Esophagus (tissue), 2 donors: ENCODE measurements at regions not wholly inside any gene's neighbourhood (a gene's known extent, or its start where the extent isn't known, plus 50 kb on each side); places are given as distances from the start of the nearest gene placed in this dataset.

ENCODE experiments used
- H3K27ac ChIP-seq, 2 donors: one replicate each; pipeline ENCODE4 v1.5.1; 2013; ENCODE audit warnings: low read depth in 2 of 2, mild to moderate bottlenecking in 2 of 2, inconsistent platforms in 1 of 2, low read length in 1 of 2, moderate library complexity in 1 of 2
- H3K27me3 ChIP-seq, 2 donors: one replicate each; pipeline ENCODE4 v1.6.1; 2013; ENCODE audit warnings: low read length in 2 of 2, control low read depth in 1 of 2, mild to moderate bottlenecking in 1 of 2; ENCODE audit not compliant: insufficient read depth in 2 of 2, control insufficient read depth in 1 of 2
- H3K36me3 ChIP-seq, 2 donors: one replicate each; pipeline ENCODE4 v1.6.1; 2013; ENCODE audit warnings: low read length in 1 of 2; ENCODE audit not compliant: control insufficient read depth in 2 of 2, insufficient read depth in 2 of 2
- H3K4me1 ChIP-seq, 2 donors: one replicate each; pipeline ENCODE4 v1.6.1; 2013; ENCODE audit warnings: low read length in 1 of 2; ENCODE audit not compliant: control insufficient read depth in 2 of 2, insufficient read depth in 2 of 2
- H3K4me3 ChIP-seq, 2 donors: one replicate each; pipeline ENCODE4 v1.5.1; 2013; ENCODE audit warnings: low read length in 2 of 2, mild to moderate bottlenecking in 2 of 2, low read depth in 1 of 2, moderate library complexity in 1 of 2
- H3K9me3 ChIP-seq, 2 donors: one replicate each; pipeline ENCODE4 v1.6.1; 2013; ENCODE audit warnings: mild to moderate bottlenecking in 2 of 2, low read depth in 1 of 2, low read length in 1 of 2, moderate library complexity in 1 of 2; ENCODE audit not compliant: control insufficient read depth in 2 of 2, insufficient read depth in 1 of 2
- WGBS, 2 donors: extraction: QIAGEN DNeasy Blood & Tissue Kit; methylation state at CpG; one replicate each; pipeline ENCODE4 v1.1.7; 2013; 5-methylcytosine and 5-hydroxymethylcytosine counted together
- donor health status: healthy with polysubstance abuse.
- donor health status: Bipolar disorder and iron deficiency.

DNA sequence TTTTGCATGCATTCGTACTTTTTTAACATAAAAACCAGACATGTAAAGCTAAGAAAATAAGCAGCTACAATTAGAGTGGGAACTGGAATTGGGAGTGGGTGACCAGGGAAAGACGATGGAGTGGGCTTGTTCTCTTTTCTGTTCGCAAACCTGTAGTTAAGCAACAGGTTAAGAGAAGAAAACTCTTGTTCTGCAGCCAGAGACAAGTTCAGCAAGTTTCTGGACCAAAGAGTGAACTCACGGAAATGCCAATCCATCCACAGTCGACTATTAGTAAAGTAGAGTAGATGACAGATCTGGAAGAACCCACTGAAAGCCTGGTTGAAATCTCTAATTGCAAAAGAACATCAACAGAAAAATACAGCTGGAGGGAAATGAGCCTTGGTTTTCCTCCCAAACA, 197.8 kb downstream of the TFAP2A start:
- WGBS, 2 donors = 53 to 54% methylated on average over 5 of the region's 5 CpGs
- Histone ChIP-seq H3K9me3 (no peaks in the 10 kb centered on the region), H3K4me3 (no peak overlapping the region), H3K4me1 (peaks cover 0 to 2% of the 10 kb centered on the region in 2 donors), H3K36me3 (no peaks in the 10 kb centered on the region), H3K27ac (no peak overlapping the region), H3K27me3 (no peaks in the 10 kb centered on the region)

DNA sequence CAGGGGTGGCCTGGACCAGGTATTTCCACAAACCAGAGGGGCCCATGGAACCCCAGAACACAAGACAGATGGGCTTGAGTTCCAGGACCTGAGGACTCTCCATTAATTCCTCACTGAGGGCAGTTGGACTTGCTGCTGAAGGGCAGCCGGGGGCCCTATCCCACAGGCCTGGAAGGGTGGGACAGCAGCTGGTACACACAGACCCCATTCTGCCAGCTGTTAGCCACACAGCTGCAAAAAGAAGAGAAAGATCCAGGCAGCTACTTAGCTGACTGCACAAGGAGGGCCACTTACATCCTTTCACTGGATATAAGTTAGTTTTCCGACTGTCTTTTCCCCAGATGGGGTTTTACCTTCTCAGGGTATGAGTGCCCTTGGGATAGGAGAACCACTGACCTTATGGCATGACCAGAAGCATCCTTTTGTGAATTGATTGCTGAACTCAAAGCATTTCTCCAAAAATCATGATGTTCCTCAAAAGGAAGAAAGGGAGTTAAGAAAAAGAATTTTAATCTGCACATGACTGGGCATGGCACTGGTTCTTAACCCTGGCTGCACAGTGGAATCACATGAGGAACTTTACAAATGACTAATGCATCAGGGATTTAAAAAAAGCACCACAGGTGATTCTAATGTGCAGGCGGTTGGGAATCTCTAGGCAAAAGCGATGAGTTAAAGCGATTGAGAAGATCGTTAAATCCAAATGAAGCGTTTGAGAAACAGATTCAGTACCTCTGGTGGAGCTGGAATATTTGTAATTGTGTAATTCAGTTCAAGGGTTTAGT, 199.4 kb downstream of the TFAP2A start:
- Histone ChIP-seq H3K9me3 (no peaks in the 10 kb centered on the region), H3K4me3 (no peak overlapping the region), H3K27ac (no peak overlapping the region), H3K27me3 (no peaks in the 10 kb centered on the region), H3K4me1 (peaks cover 0 to 2% of the 10 kb centered on the region in 2 donors), H3K36me3 (no peaks in the 10 kb centered on the region)
- WGBS, 2 donors = 87 to 91% methylated on average over 7 of the region's 7 CpGs

DNA sequence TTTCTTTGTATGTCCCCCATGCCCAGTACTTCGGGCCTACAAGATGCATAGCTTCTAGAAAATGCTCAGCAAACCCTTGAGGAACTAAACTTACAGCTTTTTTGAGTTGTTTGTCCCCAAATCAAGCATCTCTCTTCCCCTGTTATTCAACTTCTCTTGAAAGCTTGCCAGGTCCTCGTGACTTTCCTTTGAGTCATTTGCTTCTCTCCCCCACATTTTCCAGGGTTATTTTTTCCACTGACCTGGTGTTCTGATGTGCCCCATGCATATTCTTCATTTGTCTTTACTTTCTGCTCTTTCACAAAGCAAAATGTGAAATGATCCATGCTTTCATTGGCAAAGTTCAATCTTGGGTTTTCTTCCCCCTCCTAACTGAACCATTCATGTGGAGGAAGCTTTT, 204.8 kb downstream of the TFAP2A start:
- no peak overlapping the region for H3K4me3 ChIP-seq
- H3K27ac ChIP-seq = no peak overlapping the region
- no peaks in the 10 kb centered on the region for H3K27me3 ChIP-seq
- H3K9me3 ChIP-seq = no peaks in the 10 kb centered on the region
- no peaks in the 10 kb centered on the region for H3K36me3 ChIP-seq
- 39 to 53% methylated on average over 2 of the region's 2 CpGs for WGBS, 2 donors
- no peaks in the 10 kb centered on the region for H3K4me1 ChIP-seq

DNA sequence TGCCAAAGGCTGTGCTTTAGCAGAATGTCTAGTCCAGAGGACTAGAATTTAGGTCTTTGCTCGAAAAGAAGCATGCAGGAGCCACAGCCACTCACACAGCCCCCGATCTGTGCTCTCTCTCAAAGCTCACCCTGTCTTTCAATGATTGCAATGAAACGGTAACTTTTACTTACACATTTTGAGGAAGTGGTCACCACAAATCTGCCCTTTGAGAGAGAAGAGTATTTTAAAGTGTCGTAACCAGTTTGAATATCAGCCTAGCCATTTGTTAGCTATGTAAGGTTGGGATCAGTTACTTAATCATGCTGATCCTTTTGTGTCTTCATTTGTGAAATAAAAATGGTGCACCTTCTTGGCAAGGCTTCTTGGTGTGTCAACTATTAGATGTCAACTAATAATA, 209.0 kb downstream of the TFAP2A start:
- H3K36me3 ChIP-seq = no peaks in the 10 kb centered on the region
- no peaks in the 10 kb centered on the region for H3K27me3 ChIP-seq
- 66 to 68% methylated on average over 4 of the region's 4 CpGs for WGBS, 2 donors
- H3K4me3 ChIP-seq = no peak overlapping the region
- H3K4me1 ChIP-seq = no peaks in the 10 kb centered on the region
- no peaks in the 10 kb centered on the region for H3K9me3 ChIP-seq
- no peak overlapping the region for H3K27ac ChIP-seq

DNA sequence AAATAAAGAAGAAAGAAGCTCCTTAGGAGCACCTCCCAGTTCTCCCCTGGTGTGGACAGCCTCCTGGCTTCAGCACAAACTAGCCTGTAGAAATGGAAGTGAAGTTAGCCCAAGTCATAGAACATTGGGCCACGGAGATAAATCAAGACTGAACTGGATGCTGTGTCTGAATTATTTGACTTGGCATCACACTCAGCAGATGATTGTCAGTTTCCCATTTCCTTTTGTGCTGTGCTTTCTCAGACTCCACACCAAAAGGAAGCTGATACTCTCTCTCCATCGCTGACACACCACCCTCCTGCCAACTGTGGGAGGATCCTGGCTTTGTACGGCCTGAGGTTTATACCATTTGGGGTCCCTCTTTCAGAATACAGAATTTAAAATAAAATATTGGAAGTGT, 209.8 kb downstream of the TFAP2A start:
- H3K9me3 ChIP-seq = no peaks in the 10 kb centered on the region
- H3K27ac ChIP-seq = no peak overlapping the region
- no peak overlapping the region for H3K4me3 ChIP-seq
- no peaks in the 10 kb centered on the region for H3K27me3 ChIP-seq
- no peaks in the 10 kb centered on the region for H3K36me3 ChIP-seq
- WGBS, 2 donors = 24 to 30% methylated on average over 3 of the region's 3 CpGs
- H3K4me1 ChIP-seq = no peaks in the 10 kb centered on the region

DNA sequence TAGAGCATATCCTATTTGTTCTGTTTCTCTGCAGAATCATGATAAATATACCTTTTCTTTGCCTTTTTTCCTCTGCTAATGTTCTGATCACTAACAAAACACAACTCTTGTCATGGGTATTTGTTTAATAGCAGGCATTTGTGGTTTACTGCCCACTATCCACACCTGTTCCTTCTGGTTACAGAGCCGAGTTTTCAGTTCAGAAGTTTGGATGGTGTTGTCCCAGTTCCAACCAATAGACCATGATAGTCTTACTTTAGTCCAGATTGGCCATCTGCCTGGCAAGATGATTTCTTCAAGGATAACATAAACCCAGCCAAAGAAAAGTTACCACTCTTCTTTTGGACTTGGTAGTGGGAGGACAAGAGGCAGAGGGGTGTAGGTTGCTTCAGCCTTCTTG, 211.2 kb downstream of the TFAP2A start:
- no peak overlapping the region for H3K27ac ChIP-seq
- H3K4me3 ChIP-seq = no peak overlapping the region
- no peaks in the 10 kb centered on the region for H3K9me3 ChIP-seq
- no peaks in the 10 kb centered on the region for H3K36me3 ChIP-seq
- WGBS, 2 donors = 65 to 74% methylated on average over 1 of the region's 1 CpG
- H3K27me3 ChIP-seq = no peaks in the 10 kb centered on the region
- no peaks in the 10 kb centered on the region for H3K4me1 ChIP-seq

DNA sequence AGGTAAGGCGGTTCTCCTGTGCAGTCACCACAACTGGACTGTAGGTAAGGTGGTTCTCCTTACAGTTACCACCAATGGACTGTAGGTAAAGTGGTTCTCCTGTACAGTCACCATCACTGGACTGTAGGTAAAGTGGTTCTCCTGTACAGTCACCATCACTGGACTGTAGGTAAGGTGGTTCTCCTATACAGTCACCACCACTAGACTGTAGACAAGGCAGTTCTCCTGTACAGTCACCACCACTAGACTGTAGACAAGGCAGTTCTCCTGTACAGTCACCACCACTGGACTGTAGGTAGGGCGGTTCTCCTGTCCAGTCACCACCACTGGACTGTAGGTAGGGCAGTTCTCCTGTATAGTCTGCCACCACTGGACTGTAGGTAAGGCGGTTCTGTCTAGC, 212.3 kb downstream of the TFAP2A start:
- no peak overlapping the region for H3K4me3 ChIP-seq
- no peaks in the 10 kb centered on the region for H3K36me3 ChIP-seq
- no peak overlapping the region for H3K27ac ChIP-seq
- no peaks in the 10 kb centered on the region for H3K27me3 ChIP-seq
- 90 to 96% methylated on average over 3 of the region's 3 CpGs for WGBS, 2 donors
- no peaks in the 10 kb centered on the region for H3K4me1 ChIP-seq
- no peaks in the 10 kb centered on the region for H3K9me3 ChIP-seq

DNA sequence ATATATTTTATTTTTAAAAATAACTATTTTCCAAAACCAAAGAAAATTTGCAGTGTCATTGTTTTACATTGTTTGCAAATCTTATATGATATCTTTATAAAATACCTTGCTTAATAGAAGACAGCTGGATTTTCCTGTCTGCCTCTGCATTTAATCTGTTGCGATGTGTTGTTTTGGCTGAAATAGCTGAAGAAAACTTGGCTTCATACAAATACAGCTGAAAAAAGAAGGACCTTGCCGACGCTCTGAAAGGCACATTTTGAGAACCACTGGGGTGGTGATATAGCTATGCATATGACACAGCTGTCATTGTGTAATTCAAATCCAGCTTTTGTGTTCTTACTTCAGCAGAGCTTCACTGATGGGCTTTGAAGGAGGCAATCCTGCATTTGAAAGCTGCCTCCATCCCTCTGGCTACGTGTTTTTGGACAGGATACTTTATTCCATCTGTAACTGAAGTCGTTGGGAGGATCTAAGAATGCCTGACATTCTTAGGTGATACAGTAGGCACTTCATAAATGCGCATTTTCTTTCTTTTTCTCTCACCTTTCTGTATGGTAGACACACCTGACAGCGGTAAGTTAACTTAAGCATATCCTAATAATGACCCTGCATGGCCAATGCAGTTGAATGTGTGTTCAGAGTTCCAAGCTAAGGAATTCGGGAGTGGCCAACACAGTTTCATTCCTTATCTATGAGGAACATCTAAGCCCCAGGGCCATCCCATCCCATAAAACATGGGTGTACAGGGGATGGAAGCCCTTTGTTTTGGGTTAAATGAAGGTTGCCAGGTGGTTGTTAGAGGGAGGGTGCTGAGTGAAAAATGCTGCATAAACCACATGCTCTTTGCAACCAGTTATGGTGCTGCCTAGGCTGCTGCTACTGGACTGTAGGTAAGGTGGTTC, 213.0 kb downstream of the TFAP2A start:
- H3K4me3 ChIP-seq = no peak overlapping the region
- no peak overlapping the region for H3K27ac ChIP-seq
- no peaks in the 10 kb centered on the region for H3K27me3 ChIP-seq
- H3K4me1 ChIP-seq = no peaks in the 10 kb centered on the region
- H3K9me3 ChIP-seq = no peaks in the 10 kb centered on the region
- WGBS, 2 donors = 74 to 80% methylated on average over 8 of the region's 8 CpGs
- H3K36me3 ChIP-seq = no peaks in the 10 kb centered on the region

DNA sequence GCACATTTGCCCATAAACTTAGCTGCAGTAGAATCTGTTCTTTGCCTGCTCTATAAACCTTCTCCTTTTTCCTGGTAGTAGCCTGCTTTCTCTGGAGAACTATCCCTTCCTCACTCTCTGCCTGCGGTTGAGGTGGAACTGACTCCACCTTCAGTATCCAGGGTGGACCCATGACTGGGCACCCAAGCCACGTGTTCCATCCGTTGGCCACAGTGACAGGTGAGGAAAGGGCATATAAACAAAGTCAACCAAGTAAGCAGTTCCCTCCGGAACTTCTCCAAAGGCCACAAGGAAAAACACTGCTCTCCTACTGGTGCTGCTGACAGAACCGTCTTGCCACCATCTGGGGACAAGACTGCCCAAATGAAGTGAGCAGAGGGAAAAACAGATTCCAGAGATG, 218.8 kb downstream of the TFAP2A start:
- 80 to 87% methylated on average over 5 of the region's 5 CpGs for WGBS, 2 donors
- Histone ChIP-seq H3K36me3 (no peaks in the 10 kb centered on the region), H3K27me3 (no peaks in the 10 kb centered on the region), H3K9me3 (no peaks in the 10 kb centered on the region), H3K27ac (no peak overlapping the region), H3K4me1 (no peaks in the 10 kb centered on the region), H3K4me3 (no peak overlapping the region)
